HEK293 (cell line): ENCODE measurements at regions not wholly inside any gene's neighbourhood (a gene's known extent, or its start where the extent isn't known, plus 50 kb on each side); places are given as distances from the start of the nearest gene placed in this dataset.

ENCODE experiments used
- CTCF ChIA-PET: fragments of 350-600 bp; formaldehyde crosslinking; extraction: SDS; loops from one replicate; lab custom pipeline; 2021; ENCODE audit warnings: antibody characterized with exemption; lab: Yijun Ruan, JAX
- POLR2A ChIA-PET: fragments of 300-600 bp; formaldehyde crosslinking; extraction: SDS; loops from one replicate; lab custom pipeline; 2020; ENCODE audit warnings: antibody characterized with exemption, inconsistent platforms; lab: Yijun Ruan, JAX
- H3K27ac ChIP-seq: fragments of 200-500 bp; sonication (Bioruptor generic); 2 replicates; pipeline ENCODE4 v1.5.1; 2014; ENCODE audit warnings: low read depth, low read length, control low read depth, inconsistent platforms; ENCODE audit errors: extremely low read depth
- H3K36me3 ChIP-seq, 2 experiments: fragments of 200-500 bp in 1 of 2; sonication (Bioruptor generic) in 1 of 2; 1 replicate in 1 of 2; 2 replicates in 1 of 2; pipeline ENCODE4 v1.5.1; 2014 to 2017; ENCODE audit warnings: inconsistent platforms in 2 of 2, low read length in 2 of 2; ENCODE audit not compliant: control insufficient read depth in 2 of 2, insufficient read depth in 1 of 2
- H3K4me1 ChIP-seq: fragments of 200-500 bp; sonication (Bioruptor generic); 2 replicates; pipeline ENCODE4 v1.5.1; 2014; ENCODE audit warnings: mild to moderate bottlenecking, low read length, inconsistent platforms; ENCODE audit not compliant: control insufficient read depth, insufficient read depth
- H3K4me3 ChIP-seq: 2 replicates; pipeline ENCODE4 v1.5.1; 2011; ENCODE audit warnings: low read depth, mild to moderate bottlenecking, control low read depth, low read length, moderate library complexity
- H3K9me3 ChIP-seq: fragments of 200-500 bp; sonication (Bioruptor generic); 2 replicates; pipeline ENCODE4 v1.5.1; 2014; ENCODE audit warnings: low read depth, low read length, inconsistent platforms; ENCODE audit not compliant: control insufficient read depth, insufficient read depth
- HOXC10 ChIP-seq: sonication (generic); formaldehyde crosslinking; IDR thresholded peaks from 2 replicates; pipeline ENCODE4 v1.8.1; 2023; ENCODE audit warnings: mild to moderate bottlenecking, missing genetic modification reagents
- SETDB1 ChIP-seq: IDR thresholded peaks from one replicate; pipeline ENCODE4 v1.6.1; 2017; ENCODE audit warnings: mild to moderate bottlenecking, low read length, moderate library complexity, mixed read lengths; ENCODE audit not compliant: insufficient read length
- SP7 ChIP-seq: fragments of 450-650 bp; formaldehyde crosslinking; IDR thresholded peaks from 2 replicates; pipeline ENCODE4 v1.5.1; 2016; ENCODE audit warnings: missing biosample characterization, missing genetic modification characterization
- ZBTB11 ChIP-seq: fragments of 450-650 bp; formaldehyde crosslinking; conservative IDR thresholded peaks from 2 replicates; pipeline ENCODE4 v1.5.1; 2016; ENCODE audit warnings: low read depth, missing biosample characterization, missing genetic modification characterization
- ZNF10 ChIP-seq: fragments of 450-650 bp; formaldehyde crosslinking; IDR thresholded peaks from 2 replicates; pipeline ENCODE4 v1.5.1; 2017; ENCODE audit warnings: missing biosample characterization, missing genetic modification characterization
- ZNF114 ChIP-seq: fragments of 450-650 bp; formaldehyde crosslinking; IDR thresholded peaks from 2 replicates; pipeline ENCODE4 v1.5.0; 2017; ENCODE audit warnings: missing biosample characterization, missing genetic modification characterization
- ZNF138 ChIP-seq: fragments of 450-650 bp; formaldehyde crosslinking; IDR thresholded peaks from 2 replicates; pipeline ENCODE4 v1.5.1; 2016; ENCODE audit warnings: missing biosample characterization, missing genetic modification characterization, borderline replicate concordance
- ZNF146 ChIP-seq: fragments of 450-650 bp; formaldehyde crosslinking; IDR thresholded peaks from 2 replicates; pipeline ENCODE4 v1.5.1; 2016; ENCODE audit warnings: missing biosample characterization, missing genetic modification characterization
- ZNF266 ChIP-seq: fragments of 450-650 bp; formaldehyde crosslinking; IDR thresholded peaks from 2 replicates; pipeline ENCODE4 v1.5.1; 2016; ENCODE audit warnings: missing biosample characterization, missing genetic modification characterization, low read depth
- ZNF311 ChIP-seq: fragments of 450-650 bp; formaldehyde crosslinking; IDR thresholded peaks from 2 replicates; pipeline ENCODE4 v1.5.1; 2017; ENCODE audit warnings: missing biosample characterization, missing genetic modification characterization, borderline replicate concordance
- ZNF404 ChIP-seq: fragments of 450-650 bp; formaldehyde crosslinking; IDR thresholded peaks from 2 replicates; pipeline ENCODE4 v1.5.1; 2017; ENCODE audit warnings: missing biosample characterization, missing genetic modification characterization
- ZNF48 ChIP-seq: fragments of 450-650 bp; formaldehyde crosslinking; IDR thresholded peaks from 2 replicates; pipeline ENCODE4 v1.5.1; 2016; ENCODE audit warnings: missing biosample characterization, missing genetic modification characterization
- ZNF544 ChIP-seq: fragments of 450-650 bp; formaldehyde crosslinking; IDR thresholded peaks from 2 replicates; pipeline ENCODE4 v1.5.0; 2017; ENCODE audit warnings: missing biosample characterization, missing genetic modification characterization
- ZNF571 ChIP-seq: fragments of 450-650 bp; formaldehyde crosslinking; IDR thresholded peaks from 2 replicates; pipeline ENCODE4 v1.5.0; 2017; ENCODE audit warnings: missing biosample characterization, missing genetic modification characterization
- ZNF664 ChIP-seq: fragments of 450-650 bp; formaldehyde crosslinking; IDR thresholded peaks from 2 replicates; pipeline ENCODE4 v1.5.1; 2016; ENCODE audit warnings: missing biosample characterization, missing genetic modification characterization
- ZNF792 ChIP-seq: fragments of 450-650 bp; formaldehyde crosslinking; IDR thresholded peaks from 2 replicates; pipeline ENCODE4 v1.5.1; 2016; ENCODE audit warnings: missing biosample characterization, missing genetic modification characterization
- ZSCAN16 ChIP-seq: fragments of 450-650 bp; formaldehyde crosslinking; IDR thresholded peaks from 2 replicates; pipeline ENCODE4 v1.5.1; 2016; ENCODE audit warnings: missing biosample characterization, missing genetic modification characterization
- TF ChIP-seq, protein P1 (sequence below): fragments of 450-650 bp; formaldehyde crosslinking; IDR thresholded peaks from 2 replicates; pipeline ENCODE4 v1.5.1; 2016; ENCODE audit warnings: missing biosample characterization, missing genetic modification characterization
- TF ChIP-seq, protein P2 (sequence below): fragments of 450-650 bp; formaldehyde crosslinking; IDR thresholded peaks from 2 replicates; pipeline ENCODE4 v1.5.1; 2016; ENCODE audit warnings: missing biosample characterization, missing genetic modification characterization
- TF ChIP-seq, protein P3 (sequence below): fragments of 450-650 bp; formaldehyde crosslinking; IDR thresholded peaks from 2 replicates; pipeline ENCODE4 v1.5.1; 2016; ENCODE audit warnings: missing biosample characterization, missing genetic modification characterization
- TF ChIP-seq, protein P4 (sequence below): fragments of 450-650 bp; formaldehyde crosslinking; IDR thresholded peaks from 2 replicates; pipeline ENCODE4 v1.5.1; 2017; ENCODE audit warnings: missing biosample characterization, missing genetic modification characterization
- TF ChIP-seq, protein P5 (sequence below): fragments of 450-650 bp; formaldehyde crosslinking; IDR thresholded peaks from 2 replicates; pipeline ENCODE4 v1.5.1; 2016; ENCODE audit warnings: missing biosample characterization, missing genetic modification characterization

GRCh38 chr17:34174496-34174895, 80.6 kb upstream of the CCL2 start (continued):
- TF ChIP-seq ZBTB11 (no peak), ZNF10 (tag by site-specific recombination) (no peak), SP7 (tag by site-specific recombination) (no peak)
- TF ChIP-seq, protein P1, sequence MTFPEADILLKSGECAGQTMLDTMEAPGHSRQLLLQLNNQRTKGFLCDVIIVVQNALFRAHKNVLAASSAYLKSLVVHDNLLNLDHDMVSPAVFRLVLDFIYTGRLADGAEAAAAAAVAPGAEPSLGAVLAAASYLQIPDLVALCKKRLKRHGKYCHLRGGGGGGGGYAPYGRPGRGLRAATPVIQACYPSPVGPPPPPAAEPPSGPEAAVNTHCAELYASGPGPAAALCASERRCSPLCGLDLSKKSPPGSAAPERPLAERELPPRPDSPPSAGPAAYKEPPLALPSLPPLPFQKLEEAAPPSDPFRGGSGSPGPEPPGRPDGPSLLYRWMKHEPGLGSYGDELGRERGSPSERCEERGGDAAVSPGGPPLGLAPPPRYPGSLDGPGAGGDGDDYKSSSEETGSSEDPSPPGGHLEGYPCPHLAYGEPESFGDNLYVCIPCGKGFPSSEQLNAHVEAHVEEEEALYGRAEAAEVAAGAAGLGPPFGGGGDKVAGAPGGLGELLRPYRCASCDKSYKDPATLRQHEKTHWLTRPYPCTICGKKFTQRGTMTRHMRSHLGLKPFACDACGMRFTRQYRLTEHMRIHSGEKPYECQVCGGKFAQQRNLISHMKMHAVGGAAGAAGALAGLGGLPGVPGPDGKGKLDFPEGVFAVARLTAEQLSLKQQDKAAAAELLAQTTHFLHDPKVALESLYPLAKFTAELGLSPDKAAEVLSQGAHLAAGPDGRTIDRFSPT (tag by site-specific recombination) = no peak

DNA sequence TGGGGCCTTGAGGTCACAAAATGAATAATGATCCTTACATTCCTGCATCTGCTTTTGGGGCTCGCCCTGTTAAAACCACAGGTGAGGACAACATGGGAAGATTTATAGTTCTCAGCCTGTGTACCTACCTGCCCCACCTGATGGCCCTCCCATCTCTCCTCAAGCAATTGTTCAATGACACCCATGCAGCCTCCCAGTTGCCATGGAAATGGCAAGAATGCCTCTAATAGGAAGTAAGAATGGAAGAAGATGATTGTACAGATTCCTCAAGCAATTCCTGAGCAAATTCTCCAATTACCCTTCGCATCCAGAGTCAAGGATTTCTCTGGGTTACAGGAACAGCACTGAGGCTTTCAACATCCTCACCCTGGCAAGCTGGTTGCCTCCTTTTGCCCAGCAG, 78.6 kb upstream of the CCL2 start:
- H3K27ac ChIP-seq = no peak overlapping the region
- H3K4me1 ChIP-seq = no peaks in the 10 kb centered on the region
- no peak overlapping the region for H3K4me3 ChIP-seq
- no peaks in the 10 kb centered on the region for H3K36me3 ChIP-seq
- no peaks in the 10 kb centered on the region for H3K9me3 ChIP-seq
- TF ChIP-seq ZNF792 (tag by site-specific recombination) = no peak
- no peak for TF ChIP-seq ZNF311 (tag by site-specific recombination)
- TF ChIP-seq ZNF664 (tag by site-specific recombination) = no peak
- no peak for TF ChIP-seq SETDB1
- TF ChIP-seq, protein P2, sequence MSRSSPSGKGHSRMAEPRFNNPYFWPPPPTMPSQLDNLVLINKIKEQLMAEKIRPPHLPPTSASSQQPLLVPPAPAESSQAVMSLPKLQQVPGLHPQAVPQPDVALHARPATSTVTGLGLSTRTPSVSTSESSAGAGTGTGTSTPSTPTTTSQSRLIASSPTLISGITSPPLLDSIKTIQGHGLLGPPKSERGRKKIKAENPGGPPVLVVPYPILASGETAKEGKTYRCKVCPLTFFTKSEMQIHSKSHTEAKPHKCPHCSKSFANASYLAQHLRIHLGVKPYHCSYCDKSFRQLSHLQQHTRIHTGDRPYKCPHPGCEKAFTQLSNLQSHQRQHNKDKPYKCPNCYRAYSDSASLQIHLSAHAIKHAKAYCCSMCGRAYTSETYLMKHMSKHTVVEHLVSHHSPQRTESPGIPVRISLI (tag by site-specific recombination) = no peak
- TF ChIP-seq, protein P3, sequence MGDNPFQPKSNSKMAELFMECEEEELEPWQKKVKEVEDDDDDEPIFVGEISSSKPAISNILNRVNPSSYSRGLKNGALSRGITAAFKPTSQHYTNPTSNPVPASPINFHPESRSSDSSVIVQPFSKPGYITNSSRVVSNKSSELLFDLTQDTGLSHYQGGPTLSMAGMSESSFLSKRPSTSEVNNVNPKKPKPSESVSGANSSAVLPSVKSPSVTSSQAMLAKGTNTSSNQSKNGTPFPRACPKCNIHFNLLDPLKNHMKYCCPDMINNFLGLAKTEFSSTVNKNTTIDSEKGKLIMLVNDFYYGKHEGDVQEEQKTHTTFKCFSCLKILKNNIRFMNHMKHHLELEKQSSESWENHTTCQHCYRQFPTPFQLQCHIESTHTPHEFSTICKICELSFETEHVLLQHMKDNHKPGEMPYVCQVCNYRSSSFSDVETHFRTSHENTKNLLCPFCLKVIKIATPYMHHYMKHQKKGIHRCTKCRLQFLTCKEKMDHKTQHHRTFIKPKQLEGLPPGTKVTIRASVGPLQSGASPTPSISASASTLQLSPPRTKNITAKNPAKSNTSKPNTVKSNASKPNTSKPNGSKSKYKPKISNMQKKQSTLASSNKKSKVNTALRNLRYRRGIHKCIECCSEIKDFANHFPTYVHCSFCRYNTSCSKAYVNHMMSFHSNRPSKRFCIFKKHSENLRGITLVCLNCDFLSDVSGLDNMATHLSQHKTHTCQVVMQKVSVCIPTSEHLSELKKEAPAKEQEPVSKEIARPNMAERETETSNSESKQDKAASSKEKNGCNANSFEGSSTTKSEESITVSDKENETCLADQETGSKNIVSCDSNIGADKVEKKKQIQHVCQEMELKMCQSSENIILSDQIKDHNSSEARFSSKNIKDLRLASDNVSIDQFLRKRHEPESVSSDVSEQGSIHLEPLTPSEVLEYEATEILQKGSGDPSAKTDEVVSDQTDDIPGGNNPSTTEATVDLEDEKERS (tag by site-specific recombination) = no peak
- TF ChIP-seq ZSCAN16 = no peak
- no peak for TF ChIP-seq HOXC10 (CRISPR knock-in tag)
- TF ChIP-seq ZNF404 = no peak
- no peak for TF ChIP-seq ZNF146
- TF ChIP-seq, protein P4, sequence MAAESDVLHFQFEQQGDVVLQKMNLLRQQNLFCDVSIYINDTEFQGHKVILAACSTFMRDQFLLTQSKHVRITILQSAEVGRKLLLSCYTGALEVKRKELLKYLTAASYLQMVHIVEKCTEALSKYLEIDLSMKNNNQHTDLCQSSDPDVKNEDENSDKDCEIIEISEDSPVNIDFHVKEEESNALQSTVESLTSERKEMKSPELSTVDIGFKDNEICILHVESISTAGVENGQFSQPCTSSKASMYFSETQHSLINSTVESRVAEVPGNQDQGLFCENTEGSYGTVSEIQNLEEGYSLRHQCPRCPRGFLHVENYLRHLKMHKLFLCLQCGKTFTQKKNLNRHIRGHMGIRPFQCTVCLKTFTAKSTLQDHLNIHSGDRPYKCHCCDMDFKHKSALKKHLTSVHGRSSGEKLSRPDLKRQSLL (tag by site-specific recombination) = no peak
- no peak for TF ChIP-seq ZNF544 (tag by site-specific recombination)
- TF ChIP-seq, protein P5, sequence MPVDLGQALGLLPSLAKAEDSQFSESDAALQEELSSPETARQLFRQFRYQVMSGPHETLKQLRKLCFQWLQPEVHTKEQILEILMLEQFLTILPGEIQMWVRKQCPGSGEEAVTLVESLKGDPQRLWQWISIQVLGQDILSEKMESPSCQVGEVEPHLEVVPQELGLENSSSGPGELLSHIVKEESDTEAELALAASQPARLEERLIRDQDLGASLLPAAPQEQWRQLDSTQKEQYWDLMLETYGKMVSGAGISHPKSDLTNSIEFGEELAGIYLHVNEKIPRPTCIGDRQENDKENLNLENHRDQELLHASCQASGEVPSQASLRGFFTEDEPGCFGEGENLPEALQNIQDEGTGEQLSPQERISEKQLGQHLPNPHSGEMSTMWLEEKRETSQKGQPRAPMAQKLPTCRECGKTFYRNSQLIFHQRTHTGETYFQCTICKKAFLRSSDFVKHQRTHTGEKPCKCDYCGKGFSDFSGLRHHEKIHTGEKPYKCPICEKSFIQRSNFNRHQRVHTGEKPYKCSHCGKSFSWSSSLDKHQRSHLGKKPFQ (tag by site-specific recombination) = no peak
- TF ChIP-seq ZNF266 (tag by site-specific recombination) = no peak
- no peak for TF ChIP-seq ZNF571 (tag by site-specific recombination)
- no peak for TF ChIP-seq ZNF48 (tag by site-specific recombination)
- TF ChIP-seq ZNF138 = no peak
- TF ChIP-seq ZNF114 (tag by site-specific recombination) = no peak
- ChIA-PET CTCF (interaction anchor here (0.6 kb wide), 1 partner anchor 205 kb away, joined by 3 read pairs; no protein-coding TSS in a partner anchor), POLR2A (no interaction called here)
